ENCODE measurements at regions not wholly inside any gene's neighbourhood (a gene's known extent, or its start where the extent isn't known, plus 50 kb on each side); places are given as distances from the start of the nearest gene placed in this dataset.

- intact Hi-C loops (cut with micrococcal nuclease): loop anchor here (1.0 to 5.0 kb wide), 4 partner anchors 274 to 1445 kb away; no protein-coding TSS in a partner anchor
Observed at GRCh38 chrX:20527041-20527440, 260.3 kb upstream of the RPS6KA3 start.

DNA sequence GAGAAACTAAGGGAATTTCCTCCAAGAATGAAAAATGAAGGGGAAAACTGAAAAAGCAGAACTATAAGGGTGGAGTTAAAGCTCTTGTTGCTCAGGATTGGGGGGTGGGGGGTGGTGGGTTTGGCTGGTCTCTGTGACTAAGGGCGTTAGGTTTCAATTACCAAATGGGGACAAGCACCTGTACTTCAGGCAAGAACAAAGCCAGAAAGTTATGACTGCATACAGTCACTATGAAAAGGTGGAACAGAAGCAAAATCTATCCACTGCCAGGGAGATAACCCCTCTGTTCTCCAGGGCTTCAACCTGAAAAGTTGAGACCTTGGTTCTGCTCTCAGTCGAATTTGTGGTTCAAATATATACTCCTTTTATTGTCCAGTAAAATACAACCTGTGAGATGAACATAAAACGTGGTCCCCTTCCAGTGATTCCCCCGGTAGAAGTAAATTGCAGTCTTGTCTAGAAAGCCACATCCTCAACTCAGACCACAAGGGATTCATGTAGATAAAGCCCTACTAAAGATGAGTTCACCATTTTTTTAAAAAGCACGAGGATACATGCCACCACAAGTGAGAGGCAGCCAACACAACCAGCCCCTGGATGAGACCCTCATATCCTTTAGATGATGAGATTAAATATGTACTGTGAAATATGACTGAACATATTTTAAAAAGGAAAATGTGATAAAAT, 257.1 kb upstream of the RPS6KA3 start:
- intact Hi-C loops (cut with micrococcal nuclease): loop anchor here (1.0 to 2.0 kb wide), 4 partner anchors 7 to 261 kb away; no protein-coding TSS in a partner anchor

DNA sequence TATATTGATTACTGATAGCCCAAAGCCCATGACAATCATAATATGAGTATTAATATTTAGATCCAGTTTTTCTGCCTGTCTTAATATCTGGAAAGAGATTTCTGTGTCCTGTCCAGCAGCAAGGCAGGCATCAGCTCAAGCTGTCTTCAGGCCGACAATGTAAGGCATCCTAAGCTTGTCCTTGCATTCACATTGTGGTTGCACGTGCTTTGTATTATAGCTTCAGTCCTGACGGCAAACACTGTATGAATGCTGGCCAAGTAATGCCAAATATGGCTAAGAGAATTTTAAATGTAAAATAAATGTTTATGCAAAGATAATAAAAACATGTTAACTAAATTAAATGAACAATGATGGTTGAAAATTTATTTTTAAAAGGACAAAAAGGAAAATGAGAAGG, 255.7 kb upstream of the RPS6KA3 start:
- intact Hi-C loops (cut with micrococcal nuclease): no loop called here

DNA sequence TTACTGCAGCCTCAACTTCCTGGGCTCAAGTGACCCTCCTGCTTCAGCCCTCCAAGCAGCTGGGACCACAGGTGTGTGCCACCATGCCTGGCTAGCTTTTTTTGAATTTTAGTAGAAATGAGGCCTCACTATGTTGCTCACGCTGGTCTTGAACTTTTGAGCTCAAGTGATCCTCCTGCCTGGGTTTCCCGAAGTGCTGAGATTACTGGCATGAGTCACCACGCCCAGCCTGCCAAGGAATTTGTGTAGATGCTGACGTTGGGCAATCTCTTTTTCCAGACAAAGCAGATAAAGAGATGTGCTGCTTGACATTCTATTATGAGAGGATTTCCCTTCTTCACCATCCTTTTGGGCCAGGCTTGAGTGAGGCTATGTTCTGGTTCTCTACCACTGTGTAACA, 254.5 kb upstream of the RPS6KA3 start:
- intact Hi-C loops (cut with micrococcal nuclease): no loop called here

DNA sequence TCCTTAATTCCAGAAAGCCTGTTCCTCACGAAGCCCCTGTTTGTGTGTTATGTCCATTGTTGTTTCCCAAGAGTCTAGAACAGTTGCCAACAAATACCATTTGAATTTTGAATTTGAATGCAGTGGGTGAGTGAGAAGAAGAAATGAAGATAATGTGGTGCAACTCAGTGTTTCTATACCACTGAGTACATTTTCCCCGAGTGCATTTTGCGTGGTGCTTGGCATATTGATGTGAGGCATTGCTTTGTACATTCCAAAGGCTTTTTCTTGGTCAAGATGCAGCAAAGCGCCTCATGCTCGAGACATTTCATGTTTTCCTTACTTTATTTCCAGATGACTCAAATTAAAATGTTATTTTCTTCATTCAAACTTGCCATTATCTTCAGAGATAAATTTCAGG, 253.1 kb upstream of the RPS6KA3 start:
- intact Hi-C loops (cut with micrococcal nuclease): loop anchor here (5.0 kb wide), 2 partner anchors 378 to 1317 kb away; partner anchors contain the start of genes EIF1AX and MBTPS2

- intact Hi-C loops (cut with micrococcal nuclease): loop anchor here (5.0 kb wide), 2 partner anchors 377 to 1318 kb away; partner anchors contain the start of genes EIF1AX and MBTPS2
Observed at GRCh38 chrX:20519146-20519545, 252.4 kb upstream of the RPS6KA3 start.

DNA sequence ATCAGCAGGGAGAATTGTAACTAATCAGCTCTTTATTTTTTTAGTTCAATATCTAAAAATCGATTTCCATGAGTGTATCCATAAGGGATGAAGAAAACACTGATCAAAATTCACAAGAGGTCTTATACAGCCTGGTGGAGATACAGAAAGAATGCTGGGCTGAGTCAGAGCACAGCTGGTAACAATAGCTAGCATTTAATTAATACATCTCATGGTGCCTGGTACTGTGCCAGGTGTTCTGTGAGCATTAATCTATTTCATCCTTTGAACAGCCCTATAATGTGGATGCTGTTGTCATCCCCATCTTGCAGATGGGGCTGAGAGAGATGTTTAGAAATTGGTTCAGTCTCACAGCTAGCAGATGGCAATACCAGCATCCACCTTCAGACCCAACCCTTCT, 250.9 kb upstream of the RPS6KA3 start:
- intact Hi-C loops (cut with micrococcal nuclease): loop anchor here (2.0 to 5.0 kb wide), 5 partner anchors 17 to 1320 kb away; partner anchors contain the start of genes EIF1AX, MBTPS2 and RPS6KA3

DNA sequence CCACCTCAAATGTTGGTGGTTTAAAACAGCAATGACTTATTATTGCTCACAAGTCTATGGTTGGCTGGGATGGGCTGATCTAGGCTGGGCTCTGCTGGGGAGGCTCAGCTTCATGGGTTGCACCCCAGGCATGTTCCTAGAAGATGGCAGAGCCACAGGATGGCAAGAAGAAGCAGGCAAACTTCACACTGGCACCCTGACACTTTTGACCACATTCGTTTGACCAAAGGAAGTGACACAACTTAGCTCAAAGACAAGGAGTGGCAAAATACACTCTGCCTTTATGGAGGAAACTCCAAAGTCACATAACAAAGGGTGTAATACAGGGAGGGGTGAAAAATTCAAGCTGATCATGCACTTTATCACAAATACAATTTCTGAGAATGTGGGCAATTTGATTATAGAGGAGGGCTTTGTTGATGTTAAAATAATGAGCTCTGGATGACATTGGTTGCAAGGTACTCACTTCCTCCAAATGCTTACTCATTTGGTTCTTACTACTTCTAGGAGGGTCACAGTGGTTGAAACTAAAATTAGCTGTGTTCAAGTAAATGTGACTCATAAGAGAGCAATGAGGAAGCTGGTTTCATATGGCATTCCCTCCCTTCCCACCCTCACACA, 249.2 kb upstream of the RPS6KA3 start:
- intact Hi-C loops (cut with micrococcal nuclease): loop anchor here (1.0 to 5.0 kb wide), 6 partner anchors 8 to 1321 kb away; partner anchors contain the start of genes EIF1AX, MBTPS2 and RPS6KA3

- intact Hi-C loops (cut with micrococcal nuclease): no loop called here
Observed at GRCh38 chrX:20514358-20514757, 247.6 kb upstream of the RPS6KA3 start.

GRCh38 chrX:20513185-20513584, 246.5 kb upstream of the RPS6KA3 start:
- intact Hi-C loops (cut with micrococcal nuclease): no loop called here

DNA sequence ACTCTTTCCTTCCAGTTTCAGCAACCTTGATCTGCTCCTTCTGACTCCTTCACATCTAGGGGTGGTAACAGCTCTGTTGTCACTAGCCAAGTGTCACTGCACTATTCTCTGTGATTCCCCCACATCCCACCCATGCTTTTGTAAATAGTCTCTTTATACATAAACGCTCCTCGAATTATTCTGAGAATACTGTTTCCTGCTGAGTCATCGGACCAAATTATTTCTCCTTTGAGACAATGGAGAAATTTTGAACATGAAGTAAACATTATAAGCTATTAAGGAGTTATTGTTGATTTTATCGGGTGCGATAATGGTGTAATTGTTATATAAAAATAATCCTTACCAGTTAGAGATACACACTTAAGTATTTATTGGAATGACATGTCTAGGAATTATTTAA, 245.1 kb upstream of the RPS6KA3 start:
- intact Hi-C loops (cut with micrococcal nuclease): no loop called here

DNA sequence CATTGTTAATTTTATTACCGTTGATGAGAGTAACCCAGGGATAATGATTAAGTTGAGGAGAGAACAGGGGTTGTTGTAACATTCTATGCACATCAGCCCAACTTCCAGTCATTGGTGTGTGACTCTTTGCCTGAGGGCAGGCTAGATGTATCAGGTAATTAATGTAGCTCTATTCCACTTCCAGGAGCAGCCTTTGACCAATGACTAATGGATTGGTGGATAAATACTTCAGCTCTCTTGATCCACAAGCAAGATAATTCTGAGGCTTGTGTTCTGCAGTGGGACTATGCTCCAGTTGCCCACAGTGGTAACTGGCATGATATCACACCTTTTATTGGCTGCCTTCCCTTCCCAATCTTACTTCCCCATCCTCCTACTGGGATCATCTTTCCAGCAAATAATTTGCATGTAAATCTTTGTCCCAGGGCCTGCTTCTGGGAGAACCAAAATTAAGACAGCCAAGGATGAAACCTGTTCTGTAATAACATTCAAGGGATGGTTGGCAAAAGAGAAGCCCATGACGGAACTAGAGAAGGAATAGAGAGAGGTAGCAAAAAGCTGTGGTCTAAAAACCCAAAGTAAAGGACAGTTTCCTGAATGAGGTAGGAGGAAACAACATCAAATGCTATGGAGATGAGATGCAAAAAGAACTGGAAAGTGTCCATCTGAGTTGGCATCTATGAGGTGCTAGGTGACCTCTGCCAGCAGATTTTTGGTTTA, 241.4 kb upstream of the RPS6KA3 start:
- intact Hi-C loops (cut with micrococcal nuclease): no loop called here

DNA sequence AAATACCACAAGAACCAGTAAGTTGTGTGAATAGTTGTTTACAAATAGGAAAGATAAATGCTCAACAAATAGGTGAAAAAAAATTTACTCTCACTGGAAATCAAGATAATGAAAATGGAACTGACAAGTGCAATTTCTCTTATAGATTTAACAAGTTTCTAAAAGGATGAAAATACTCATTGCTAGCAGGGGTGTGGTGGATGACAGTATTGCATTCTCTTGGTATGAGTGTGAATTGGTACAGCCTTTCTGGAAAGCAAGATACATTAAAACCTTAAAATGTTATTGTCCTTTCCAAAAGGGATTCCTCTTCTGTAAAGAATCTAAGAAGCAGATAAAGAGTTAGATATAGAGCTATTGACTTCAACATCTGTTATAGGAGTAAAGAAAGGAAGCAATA, 240.0 kb upstream of the RPS6KA3 start:
- intact Hi-C loops (cut with micrococcal nuclease): no loop called here

- intact Hi-C loops (cut with micrococcal nuclease): loop anchor here (1.0 to 2.0 kb wide), 3 partner anchors 16 to 48 kb away; no protein-coding TSS in a partner anchor
Observed at GRCh38 chrX:20500949-20501348, 234.2 kb upstream of the RPS6KA3 start.

GRCh38 chrX:20500171-20500865, 233.6 kb upstream of the RPS6KA3 start:
- intact Hi-C loops (cut with micrococcal nuclease): loop anchor here (1.0 to 2.0 kb wide), 3 partner anchors 16 to 48 kb away; no protein-coding TSS in a partner anchor

DNA sequence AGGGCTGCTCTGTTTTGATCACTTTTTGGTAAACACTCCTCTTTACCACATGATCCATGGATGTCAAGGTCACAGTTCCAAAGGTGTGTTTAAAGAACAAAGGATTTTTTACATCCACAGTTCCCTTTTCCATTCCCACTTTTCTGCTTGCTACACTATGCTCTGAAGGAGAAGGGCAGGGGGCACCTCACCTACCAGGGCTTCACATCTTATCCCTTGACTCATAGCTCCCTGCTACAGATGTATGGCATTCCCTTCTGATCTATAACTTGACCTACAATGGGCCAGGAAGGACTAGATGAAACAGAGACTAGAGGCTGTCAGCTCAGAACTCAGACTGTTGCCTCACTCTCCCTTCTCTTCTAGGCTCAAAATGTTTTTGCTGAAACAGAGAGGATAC, 233.1 kb upstream of the RPS6KA3 start:
- intact Hi-C loops (cut with micrococcal nuclease): loop anchor here (1.0 to 2.0 kb wide), 3 partner anchors 17 to 47 kb away; no protein-coding TSS in a partner anchor

DNA sequence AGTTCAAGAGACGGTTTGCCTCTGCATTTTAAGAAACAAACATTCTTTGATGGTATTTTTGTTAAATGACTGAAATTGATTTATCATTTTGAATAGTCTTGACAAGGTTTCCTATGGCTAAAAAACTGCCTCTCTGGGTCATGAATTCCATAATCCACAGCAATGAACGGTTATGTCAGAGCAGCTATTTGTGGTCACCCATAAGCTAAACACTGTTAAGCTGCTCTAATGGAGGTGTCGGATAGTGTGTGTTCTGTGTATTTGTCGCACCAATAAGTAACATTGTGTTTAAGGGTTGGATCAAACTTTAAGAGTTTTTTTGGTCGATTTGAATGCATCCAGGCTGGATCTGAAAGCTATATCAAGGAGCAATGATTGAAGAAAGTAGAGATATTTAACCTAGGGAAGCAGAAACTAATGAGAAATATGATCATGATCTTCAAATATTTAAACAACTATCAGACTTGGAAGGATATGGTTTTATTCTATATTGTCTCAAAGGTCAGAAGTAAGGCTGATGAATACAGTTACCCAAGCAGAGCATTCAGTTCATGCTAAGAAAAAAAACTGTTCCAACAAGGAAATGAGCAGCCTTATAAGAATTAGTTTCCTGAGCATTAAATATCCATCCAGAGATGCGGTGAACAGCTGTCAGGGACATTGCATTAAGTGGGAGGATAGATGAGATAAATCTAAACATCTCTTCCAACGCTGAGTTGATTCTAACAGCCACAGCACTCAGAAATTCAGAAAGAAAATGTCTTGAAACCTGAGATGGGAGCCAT, 232.3 kb upstream of the RPS6KA3 start:
- intact Hi-C loops (cut with micrococcal nuclease): no loop called here

GRCh38 chrX:20495575-20495974, 228.9 kb upstream of the RPS6KA3 start:
- intact Hi-C loops (cut with micrococcal nuclease): no loop called here

DNA sequence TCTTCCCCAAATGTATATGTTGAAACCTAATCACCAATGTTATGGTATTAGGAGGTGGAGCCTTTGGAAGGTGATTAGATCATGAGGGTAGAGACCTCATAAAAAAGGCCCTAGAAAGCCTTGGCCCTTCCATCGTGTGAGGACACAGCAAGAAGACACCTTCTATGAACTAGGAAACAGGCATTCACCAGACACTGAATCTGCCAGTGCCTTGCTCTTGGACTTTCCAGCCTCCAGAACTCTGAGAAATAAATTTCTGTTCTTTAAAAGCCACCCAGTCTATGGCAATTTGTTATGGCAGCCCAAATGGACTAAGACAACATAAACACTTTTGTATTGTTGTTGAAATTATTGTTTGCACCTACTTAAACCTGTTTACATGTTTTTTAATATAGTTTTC, 221.8 kb upstream of the RPS6KA3 start:
- intact Hi-C loops (cut with micrococcal nuclease): no loop called here

DNA sequence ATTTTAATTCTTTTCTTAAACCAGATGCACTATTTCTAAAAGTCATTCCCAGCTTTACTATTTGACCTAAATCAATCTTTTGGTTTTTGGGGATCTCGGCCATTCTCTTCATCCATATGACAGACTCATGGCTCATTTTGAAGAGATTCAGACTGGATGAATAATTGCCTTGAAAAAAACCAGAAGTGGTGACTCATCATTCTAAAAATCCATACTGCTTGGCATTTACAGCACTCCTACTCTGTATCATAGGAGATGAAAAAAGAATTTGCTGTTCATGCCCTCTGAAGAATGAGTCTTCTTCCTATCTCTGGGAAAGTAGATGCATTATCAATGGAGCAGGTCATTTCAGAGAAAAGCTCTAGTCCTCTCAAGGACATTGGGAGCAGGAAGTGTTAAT, 220.5 kb upstream of the RPS6KA3 start:
- intact Hi-C loops (cut with micrococcal nuclease): no loop called here

All from T-helper 1 cell treated with Interleukin-12 subunit alpha and Interleukin-12 subunit beta and Interleukin-4 antibody, amounts not matched to agents 30 ng/mL and 1 ng/mL, for 36 hours (primary cell).